GM12891 (cell line): ENCODE measurements at regions not wholly inside any gene's neighbourhood (a gene's known extent, or its start where the extent isn't known, plus 50 kb on each side); places are given as distances from the start of the nearest gene placed in this dataset.

Experiments
- DNase-seq: peaks from one replicate; pipeline ENCODE4 v3.0.0; 2011; ENCODE audit warnings: low spot score; ENCODE audit not compliant: insufficient read length
- FAIRE-seq: peaks from 2 replicates; lab custom pipeline; 2011; peaks lifted over from hg19 to GRCh38; lab: Jason Lieb, UNC
- PAX5 ChIP-seq: IDR thresholded peaks from 2 replicates; pipeline ENCODE4 v1.6.1; 2011; ENCODE audit warnings: low read length, moderate library complexity, mild to moderate bottlenecking; ENCODE audit not compliant: insufficient read depth, severe bottlenecking
- POLR2A ChIP-seq: IDR thresholded peaks from 2 replicates; pipeline ENCODE4 v1.6.1; 2011; ENCODE audit warnings: low read depth, low read length, control low read depth
- POLR2AphosphoS5 ChIP-seq: IDR thresholded peaks from 2 replicates; pipeline ENCODE4 v1.6.1; 2011; ENCODE audit warnings: low read depth, low read length, control low read depth
- POU2F2 ChIP-seq: IDR thresholded peaks from 2 replicates; pipeline ENCODE4 v1.6.1; 2011; ENCODE audit warnings: low read depth, mild to moderate bottlenecking, control low read depth, low read length, moderate library complexity
- SPI1 ChIP-seq: IDR thresholded peaks from 2 replicates; pipeline ENCODE4 v1.6.1; 2011; ENCODE audit warnings: low read depth, low read length, control low read depth
- TAF1 ChIP-seq: IDR thresholded peaks from 2 replicates; pipeline ENCODE4 v1.6.1; 2011; ENCODE audit warnings: low read depth, low read length, control low read depth

- FAIRE-seq (no peak), DNase-seq (no peak)
- TF ChIP-seq POLR2A (no peak), POLR2AphosphoS5 (no peak), POU2F2 (no peak), PAX5 (no peak), SPI1 (no peak)
Observed at GRCh38 chr5:110894805-110895204, 156.0 kb downstream of the SLC25A46 start.

GRCh38 chr5:110896901-110897300 is 158.1 kb downstream of the SLC25A46 start:
- no peak for FAIRE-seq

GRCh38 chr5:110899566-110900412 is 161.0 kb downstream of the SLC25A46 start:
- DNase-seq (no peak), FAIRE-seq (peak; percentile 26)
- TF ChIP-seq POLR2A: no peak
- TF ChIP-seq PAX5: no peak
- no peak for TF ChIP-seq POLR2AphosphoS5
- TF ChIP-seq SPI1: no peak
- no peak for TF ChIP-seq TAF1
- no peak for TF ChIP-seq POU2F2

More at GRCh38 chr5:110896901-110897300, 158.1 kb downstream of the SLC25A46 start:
- TF ChIP-seq PAX5: no peak
- no peak for TF ChIP-seq SPI1
- no peak for TF ChIP-seq POLR2AphosphoS5
- TF ChIP-seq POU2F2: no peak
- no peak for TF ChIP-seq POLR2A
- no peak for TF ChIP-seq TAF1
- DNase-seq: no peak

DNA sequence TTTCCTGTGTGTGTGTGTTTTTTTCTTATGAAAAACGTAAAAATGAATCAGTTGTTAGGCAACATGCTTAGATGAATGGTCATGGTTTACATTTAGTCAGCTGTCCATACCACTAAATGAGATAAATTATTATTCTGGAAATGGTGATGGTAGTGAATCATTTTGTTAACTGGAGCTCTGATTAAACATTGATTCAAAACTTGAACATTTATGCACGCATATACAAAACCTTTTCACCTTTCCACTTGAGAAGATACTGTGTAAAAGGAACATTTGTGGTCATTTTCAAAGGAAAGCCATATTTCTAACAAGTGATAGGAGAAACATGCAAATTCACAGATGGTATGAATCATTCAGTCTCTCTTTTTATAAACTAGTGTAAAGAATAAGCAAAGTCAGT is 162.0 kb downstream of the SLC25A46 start:
- TF ChIP-seq POLR2A: no peak
- no peak for TF ChIP-seq SPI1
- TF ChIP-seq POU2F2: no peak
- TF ChIP-seq PAX5: no peak
- TF ChIP-seq POLR2AphosphoS5: no peak
- TF ChIP-seq TAF1: no peak
- FAIRE-seq (no peak), DNase-seq (no peak)

- no peak for FAIRE-seq
- TF ChIP-seq POLR2AphosphoS5 (no peak), POU2F2 (no peak), POLR2A (no peak), PAX5 (no peak), SPI1 (no peak), TAF1 (no peak)
- no peak for DNase-seq
Observed at GRCh38 chr5:110903966-110904365, 165.2 kb downstream of the SLC25A46 start.

DNA sequence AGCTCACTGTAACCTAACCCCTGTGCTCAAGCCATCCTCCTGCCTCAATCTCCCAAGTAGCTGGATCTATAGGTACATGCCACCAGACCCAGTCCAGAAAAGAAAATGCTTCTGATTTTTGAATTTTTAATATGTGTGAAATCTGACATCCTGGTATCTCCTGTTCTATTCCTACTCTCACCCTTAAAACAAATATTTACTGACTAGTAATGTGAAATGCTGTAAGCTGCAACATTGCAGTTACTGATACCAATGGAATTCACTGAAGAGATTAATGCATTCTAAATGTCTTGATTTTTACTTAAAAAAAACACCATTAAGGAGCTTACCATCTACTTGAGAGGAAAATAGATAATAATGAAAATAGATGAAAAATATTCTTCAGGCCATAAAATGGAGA is 162.7 kb upstream of the TSLP start:
- no peak for FAIRE-seq
- TF ChIP-seq POU2F2: no peak
- TF ChIP-seq POLR2AphosphoS5: no peak
- no peak for TF ChIP-seq TAF1
- TF ChIP-seq SPI1: no peak
- TF ChIP-seq PAX5: no peak
- no peak for TF ChIP-seq POLR2A
- DNase-seq: no peak

DNA sequence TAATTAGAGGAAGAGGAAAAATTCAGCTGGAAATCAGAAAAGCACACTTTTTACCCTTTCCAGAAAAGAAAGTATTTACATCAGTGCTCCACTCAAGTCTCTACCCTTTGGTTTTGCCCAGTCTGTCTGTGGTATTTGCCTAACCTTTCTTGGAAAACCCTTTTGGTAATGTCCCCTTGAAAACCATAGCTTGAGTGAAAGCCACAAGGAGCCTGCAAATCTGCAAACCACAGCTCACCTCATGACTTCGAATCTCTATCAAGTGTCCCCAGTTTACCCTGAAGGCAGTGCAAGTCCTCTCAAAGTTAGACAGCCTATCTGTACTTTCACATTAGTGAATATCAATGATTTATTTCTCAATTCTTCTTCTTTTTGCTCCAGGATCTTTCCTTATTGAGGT is 162.1 kb upstream of the TSLP start:
- TF ChIP-seq SPI1 (no peak), PAX5 (no peak), POLR2AphosphoS5 (no peak), POU2F2 (no peak), POLR2A (no peak), TAF1 (no peak)
- DNase-seq (no peak), FAIRE-seq (no peak)

DNA sequence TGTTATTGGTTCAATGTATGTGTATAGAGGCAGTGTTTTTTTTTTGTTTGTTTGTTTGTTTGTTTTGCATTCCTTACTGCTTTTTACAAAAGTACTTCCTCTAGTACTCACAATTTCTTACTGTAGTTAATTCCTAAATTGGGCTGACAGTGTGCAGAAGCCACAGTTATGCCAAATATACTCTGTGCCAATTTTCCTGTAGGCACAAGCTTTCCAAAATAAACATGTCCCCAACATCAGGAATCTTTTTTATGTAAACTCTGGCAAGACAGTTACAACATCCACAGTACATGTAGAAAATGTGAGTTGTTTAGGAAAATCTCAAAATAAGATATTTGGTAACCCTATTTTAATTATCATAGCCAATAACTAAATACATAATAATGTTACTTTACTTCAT is 161.6 kb upstream of the TSLP start:
- no peak for FAIRE-seq
- DNase-seq: no peak
- TF ChIP-seq POU2F2 (no peak), SPI1 (no peak), POLR2A (no peak), TAF1 (no peak), PAX5 (no peak)

DNA sequence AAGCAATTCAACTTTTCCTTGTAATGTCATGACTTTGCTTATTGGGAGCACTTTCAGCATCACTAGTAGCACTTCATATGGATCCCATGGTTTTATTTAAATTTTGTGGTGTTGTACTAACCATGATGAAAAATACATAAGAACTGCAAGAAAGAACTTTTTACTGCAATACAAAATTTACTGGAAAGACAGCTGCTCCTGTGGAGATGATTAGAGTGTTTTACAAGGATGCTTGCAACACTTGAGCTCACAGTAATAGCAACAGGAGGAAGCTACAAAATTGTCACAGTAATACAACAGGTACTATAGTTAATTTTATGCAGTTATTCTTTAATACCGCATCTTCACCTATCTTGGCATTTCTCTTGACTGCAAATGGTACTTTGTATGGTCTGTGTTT is 158.3 kb upstream of the TSLP start:
- FAIRE-seq: peak; percentile 40
- no peak for TF ChIP-seq PAX5
- TF ChIP-seq SPI1: no peak
- TF ChIP-seq POLR2AphosphoS5: no peak
- TF ChIP-seq TAF1: no peak
- TF ChIP-seq POU2F2: no peak
- no peak for TF ChIP-seq POLR2A
- no peak for DNase-seq
